Endothelial cell of umbilical vein (primary cell): ENCODE measurements at regions not wholly inside any gene's neighbourhood (a gene's known extent, or its start where the extent isn't known, plus 50 kb on each side); places are given as distances from the start of the nearest gene placed in this dataset.

Experiments used
- BruUV-seq: library from RNA; stranded (reverse); fragments of 400-500 nt; replicated peaks from 2 replicates; lab custom pipeline; 2021; lab: Mats Ljungman, UMichigan
- CTCF ChIA-PET: fragments of 300-600, 350-600 bp; sonication (Branson Sonifier 250); formaldehyde crosslinking; loops from one replicate; lab custom pipeline; 2021; ENCODE audit warnings: antibody characterized with exemption, inconsistent platforms; lab: Charles Lee
- POLR2A ChIA-PET: fragments of 300-600, 350-600 bp; sonication (Branson Sonifier 250); formaldehyde crosslinking; loops from one replicate; lab custom pipeline; 2021; ENCODE audit warnings: antibody characterized with exemption, inconsistent platforms; lab: Charles Lee
- DNase-seq: peaks from one replicate; pipeline ENCODE4 v3.0.0-alpha.2; 2011; ENCODE audit warnings: low read depth, low spot score
- FAIRE-seq: peaks from 2 replicates; lab custom pipeline; 2011; peaks lifted over from hg19 to GRCh38; lab: Jason Lieb, UNC
- H2AFZ ChIP-seq: 2 replicates; pipeline ENCODE4 v1.6.0; 2012; ENCODE audit warnings: low read depth, low read length, control low read depth, inconsistent platforms
- H3K27ac ChIP-seq: 2 replicates; pipeline ENCODE4 v1.5.1; 2011; ENCODE audit warnings: low read depth, mild to moderate bottlenecking, control low read depth, low read length, moderate library complexity; ENCODE audit not compliant: insufficient read depth
- H3K27me3 ChIP-seq, 2 experiments: 2 replicates each; pipeline versions ENCODE4 v1.6.0 to v1.6.1; 2011; ENCODE audit warnings: low read length in 2 of 2, mixed read lengths in 1 of 2; ENCODE audit not compliant: control insufficient read depth in 2 of 2, insufficient read depth in 2 of 2
- H3K36me3 ChIP-seq, 2 experiments: 2 replicates in 1 of 2; 3 replicates in 1 of 2; pipeline ENCODE4 v1.5.1; 2011; ENCODE audit warnings: low read length in 2 of 2, mild to moderate bottlenecking in 1 of 2, moderate library complexity in 1 of 2; ENCODE audit not compliant: control insufficient read depth in 2 of 2, insufficient read depth in 2 of 2; ENCODE audit errors: extremely low read depth in 1 of 2
- H3K4me1 ChIP-seq: 3 replicates; pipeline ENCODE4 v1.5.1; 2011; ENCODE audit warnings: mild to moderate bottlenecking, low read length; ENCODE audit not compliant: control insufficient read depth, insufficient read depth; ENCODE audit errors: extremely low read depth
- H3K4me2 ChIP-seq: 2 replicates; pipeline ENCODE4 v1.6.1; 2011; ENCODE audit warnings: low read length, control low read depth, mixed read lengths; ENCODE audit not compliant: insufficient read depth
- H3K4me3 ChIP-seq, 3 experiments: fragments of 200-600 bp in 1 of 3; sonication (generic), shearing (Covaris generic) in 1 of 3; replicated peaks in 1 of 3; 2 replicates each; pipeline ENCODE4 v1.5.1; 2011 to 2016; ENCODE audit warnings: control low read depth in 3 of 3, low read length in 3 of 3, mild to moderate bottlenecking in 2 of 3, inconsistent platforms in 1 of 3, low read depth in 1 of 3, moderate library complexity in 1 of 3; ENCODE audit not compliant: insufficient read depth in 1 of 3
- H3K79me2 ChIP-seq: 2 replicates; pipeline ENCODE4 v1.6.0; 2012; ENCODE audit warnings: low read length, inconsistent platforms; ENCODE audit not compliant: control insufficient read depth, insufficient read depth
- H3K9ac ChIP-seq: replicated peaks from 2 replicates; pipeline ENCODE3; 2011; ENCODE audit warnings: low read length, control low read depth; ENCODE audit not compliant: insufficient read depth; ENCODE audit errors: extremely low read depth
- H3K9me1 ChIP-seq: replicated peaks from 3 replicates; pipeline ENCODE4 v1.6.0; 2011; ENCODE audit warnings: mild to moderate bottlenecking, low read length; ENCODE audit not compliant: control insufficient read depth, insufficient read depth; ENCODE audit errors: extremely low read depth
- H3K9me3 ChIP-seq: replicated peaks from 2 replicates; pipeline ENCODE4 v1.5.1; 2012; ENCODE audit warnings: low read length, inconsistent platforms; ENCODE audit not compliant: control insufficient read depth, insufficient read depth
- H4K20me1 ChIP-seq: replicated peaks from 2 replicates; pipeline ENCODE3; 2011; ENCODE audit warnings: mild to moderate bottlenecking, low read length; ENCODE audit not compliant: control insufficient read depth, insufficient read depth; ENCODE audit errors: extremely low read depth
- EZH2 ChIP-seq: IDR thresholded peaks from 2 replicates; pipeline ENCODE4 v1.6.1; 2012; ENCODE audit warnings: borderline replicate concordance, low read depth, mild to moderate bottlenecking, moderate library complexity, low read length, inconsistent platforms; ENCODE audit not compliant: severe bottlenecking
- GATA2 ChIP-seq: IDR thresholded peaks from 2 replicates; pipeline ENCODE4 v1.7.0; 2011; ENCODE audit warnings: low read depth, mild to moderate bottlenecking, moderate library complexity, mixed read lengths, low read length; ENCODE audit not compliant: insufficient read length, insufficient read depth
- JUN ChIP-seq: IDR thresholded peaks from 2 replicates; pipeline ENCODE4 v1.6.1; 2011; ENCODE audit warnings: borderline replicate concordance, low read depth; ENCODE audit not compliant: insufficient read length, insufficient read depth
- POLR2A ChIP-seq: IDR thresholded peaks from 2 replicates; pipeline ENCODE4 v1.6.1; 2012; ENCODE audit warnings: low read depth, mild to moderate bottlenecking, control low read depth, low read length
- POLR2AphosphoS5 ChIP-seq: IDR thresholded peaks from 2 replicates; pipeline ENCODE4 v1.6.1; 2012; ENCODE audit warnings: low read depth, mild to moderate bottlenecking, control low read depth, low read length, moderate library complexity; ENCODE audit not compliant: insufficient read depth
- dilution Hi-C: fragments of 300-500 bp; cut with MboI; formaldehyde crosslinking; loops from one replicate; pipeline ENCODE4 v1.15.0; 2019; ENCODE audit warnings: low sequenced_read_pairs; ENCODE audit not compliant: extremely low pct_ligation_motif_present
- intact Hi-C: fragments of 100-400 bp; cut with micrococcal nuclease; formaldehyde crosslinking; loops from one replicate; pipeline ENCODE4 v1.10.0; 2022
- TF ChIP-seq, protein P1 (sequence below), 2 donors: IDR thresholded peaks; 1 replicate in 1 of 2; 2 replicates in 1 of 2; pipeline ENCODE4 v1.5.1; 2011; ENCODE audit warnings: low read length in 2 of 2, mild to moderate bottlenecking in 2 of 2, moderate library complexity in 2 of 2, control low read depth in 1 of 2, inconsistent platforms in 1 of 2, low read depth in 1 of 2; ENCODE audit not compliant: insufficient read depth in 1 of 2; ENCODE audit errors: extremely low read depth in 1 of 2

DNA sequence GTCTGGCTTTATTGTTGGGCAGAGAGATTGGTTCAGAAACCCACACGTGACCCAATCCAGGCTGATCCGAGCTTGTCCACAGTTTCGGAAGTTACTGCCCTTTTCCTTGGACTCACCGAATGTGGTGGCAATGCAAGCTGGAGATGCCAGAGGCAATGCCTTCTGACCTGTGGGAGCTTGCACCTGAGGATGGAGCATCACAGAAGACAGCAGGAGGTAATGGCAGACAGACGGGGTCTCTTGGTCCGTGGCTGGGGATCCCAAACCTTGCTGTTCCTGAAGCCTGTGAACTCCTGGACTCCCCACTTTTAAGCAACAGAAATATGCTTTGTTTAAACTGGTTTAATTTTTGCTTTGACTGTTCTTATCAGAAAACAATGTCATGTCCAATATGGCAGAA lies 265.2 kb upstream of the IRX1 start:
- Histone ChIP-seq H4K20me1 (no peaks in the 10 kb centered on the region), H3K9me1 (no peaks in the 10 kb centered on the region), H3K4me3 (no peak overlapping the region), H3K27me3 (no peaks in the 10 kb centered on the region), H3K9ac (no peak overlapping the region), H3K4me2 (no peak overlapping the region), H3K9me3 (peaks cover 2% of the 10 kb centered on the region), H3K4me1 (no peaks in the 10 kb centered on the region), H2AFZ (no peak overlapping the region), H3K36me3 (no peaks in the 10 kb centered on the region), H3K27ac (no peak overlapping the region), H3K79me2 (no peaks in the 10 kb centered on the region)
- TF ChIP-seq, protein P1, sequence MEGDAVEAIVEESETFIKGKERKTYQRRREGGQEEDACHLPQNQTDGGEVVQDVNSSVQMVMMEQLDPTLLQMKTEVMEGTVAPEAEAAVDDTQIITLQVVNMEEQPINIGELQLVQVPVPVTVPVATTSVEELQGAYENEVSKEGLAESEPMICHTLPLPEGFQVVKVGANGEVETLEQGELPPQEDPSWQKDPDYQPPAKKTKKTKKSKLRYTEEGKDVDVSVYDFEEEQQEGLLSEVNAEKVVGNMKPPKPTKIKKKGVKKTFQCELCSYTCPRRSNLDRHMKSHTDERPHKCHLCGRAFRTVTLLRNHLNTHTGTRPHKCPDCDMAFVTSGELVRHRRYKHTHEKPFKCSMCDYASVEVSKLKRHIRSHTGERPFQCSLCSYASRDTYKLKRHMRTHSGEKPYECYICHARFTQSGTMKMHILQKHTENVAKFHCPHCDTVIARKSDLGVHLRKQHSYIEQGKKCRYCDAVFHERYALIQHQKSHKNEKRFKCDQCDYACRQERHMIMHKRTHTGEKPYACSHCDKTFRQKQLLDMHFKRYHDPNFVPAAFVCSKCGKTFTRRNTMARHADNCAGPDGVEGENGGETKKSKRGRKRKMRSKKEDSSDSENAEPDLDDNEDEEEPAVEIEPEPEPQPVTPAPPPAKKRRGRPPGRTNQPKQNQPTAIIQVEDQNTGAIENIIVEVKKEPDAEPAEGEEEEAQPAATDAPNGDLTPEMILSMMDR (IDR thresholded peaks at IDR 0.05; ENCODE audit: extremely low read depth in 1 of 2, insufficient read depth in 1 of 2, low read depth in 1 of 2, low read length in 2 of 2) = no peak
- ChIA-PET POLR2A (no interaction called here), CTCF (no interaction called here)
- intact Hi-C loops = no loop called here
- dilution Hi-C loops = no loop called here
- BruUV-seq = no TSS peak
- FAIRE-seq = no peak
- DNase-seq = no peak

DNA sequence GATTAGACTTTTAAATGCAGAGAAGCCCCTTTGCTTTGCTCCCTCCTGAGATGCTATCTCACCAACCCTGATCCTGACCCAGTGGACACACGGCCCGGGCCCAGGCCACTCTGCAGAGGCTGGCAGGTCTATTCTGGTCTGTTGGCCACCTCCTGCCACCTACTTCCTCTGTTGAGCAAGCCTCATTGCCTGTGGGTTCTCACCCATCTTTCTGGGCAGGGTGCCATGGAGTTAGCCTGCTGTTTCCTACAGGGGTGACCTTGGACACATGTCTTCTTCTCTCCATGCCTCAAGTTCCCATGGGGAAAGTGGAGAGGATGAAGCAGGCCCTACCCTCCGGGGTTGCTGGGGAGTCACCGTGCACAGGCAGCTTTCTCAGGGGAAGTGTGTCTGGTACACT lies 266.2 kb upstream of the IRX1 start:
- Histone ChIP-seq H3K79me2 (no peaks in the 10 kb centered on the region), H4K20me1 (no peaks in the 10 kb centered on the region), H3K36me3 (no peaks in the 10 kb centered on the region), H3K9me1 (no peaks in the 10 kb centered on the region), H3K4me3 (no peak overlapping the region), H3K9me3 (peaks cover 2% of the 10 kb centered on the region), H3K9ac (no peak overlapping the region), H3K27me3 (no peaks in the 10 kb centered on the region), H3K4me2 (no peak overlapping the region), H3K4me1 (no peaks in the 10 kb centered on the region), H3K27ac (no peak overlapping the region), H2AFZ (no peak overlapping the region)
- CTCF ChIA-PET = no interaction called here
- no peak for TF ChIP-seq POLR2A
- TF ChIP-seq, protein P1 (IDR thresholded peaks at IDR 0.05; ENCODE audit: extremely low read depth in 1 of 2, insufficient read depth in 1 of 2, low read depth in 1 of 2, low read length in 2 of 2) = no peak
- no peak for TF ChIP-seq JUN
- TF ChIP-seq GATA2 = no peak
- no peak for TF ChIP-seq EZH2
- no peak for TF ChIP-seq POLR2AphosphoS5
- intact Hi-C loops (no loop called here), dilution Hi-C loops (no loop called here)
- BruUV-seq = no TSS peak
- FAIRE-seq (no peak), DNase-seq (no peak)
- POLR2A ChIA-PET = no interaction called here
